EL (cell line): ENCODE measurements at regions not wholly inside any gene's neighbourhood (a gene's known extent, or its start where the extent isn't known, plus 50 kb on each side); places are given as distances from the start of the nearest gene placed in this dataset.

ENCODE experiments used
- DNase-seq: peaks from one replicate; pipeline ENCODE4 v3.0.0-alpha.2; 2016

GRCh38 chr10:125510998-125511397, 172.0 kb downstream of the TEX36 start:
- DNase-seq, result no peak

- no peak for DNase-seq
These were observed 177.3 kb downstream of the TEX36 start for GRCh38 chr10:125505648-125506047.

GRCh38 chr10:125502276-125502675, 180.7 kb downstream of the TEX36 start:
- DNase-seq, result no peak

- no peak for DNase-seq
These were observed 187.6 kb downstream of the TEX36 start for GRCh38 chr10:125495386-125495785.

- no peak for DNase-seq
These were observed 188.2 kb downstream of the TEX36 start for GRCh38 chr10:125494651-125495239.

- DNase-seq, result no peak
These were observed 191.6 kb downstream of the TEX36 start for GRCh38 chr10:125491381-125491780.

- no peak for DNase-seq
These were observed 193.2 kb downstream of the TEX36 start for GRCh38 chr10:125489731-125490130.

- DNase-seq, result no peak
These were observed 197.3 kb downstream of the TEX36 start for GRCh38 chr10:125485665-125486064.

- no peak for DNase-seq
These were observed 198.8 kb downstream of the TEX36 start for GRCh38 chr10:125484035-125484732.

- no peak for DNase-seq
These were observed 200.3 kb downstream of the TEX36 start for GRCh38 chr10:125482637-125483036.

GRCh38 chr10:125482108-125482507, 200.9 kb downstream of the TEX36 start:
- peak; percentile 6 for DNase-seq

- DNase-seq, result no peak
These were observed 203.9 kb downstream of the TEX36 start for GRCh38 chr10:125479059-125479458.

- no peak for DNase-seq
These were observed 207.1 kb downstream of the TEX36 start for GRCh38 chr10:125475815-125476214.

- DNase-seq, result no peak
These were observed 209.7 kb downstream of the TEX36 start for GRCh38 chr10:125473143-125473793.

GRCh38 chr10:125472010-125472607, 210.9 kb downstream of the TEX36 start:
- no peak for DNase-seq

GRCh38 chr10:125468278-125468677, 214.7 kb downstream of the TEX36 start:
- no peak for DNase-seq

- DNase-seq, result no peak
These were observed 216.3 kb downstream of the TEX36 start for GRCh38 chr10:125466685-125467084.

GRCh38 chr10:125462845-125463244, 220.1 kb downstream of the TEX36 start:
- no peak for DNase-seq

GRCh38 chr10:125460326-125460725, 222.6 kb downstream of the TEX36 start:
- DNase-seq, result no peak

- no peak for DNase-seq
These were observed 225.6 kb downstream of the TEX36 start for GRCh38 chr10:125457406-125457805.

- DNase-seq, result no peak
These were observed 227.1 kb downstream of the TEX36 start for GRCh38 chr10:125455855-125456254.

- no peak for DNase-seq
These were observed 227.5 kb downstream of the TEX36 start for GRCh38 chr10:125455431-125455830.

- DNase-seq, result no peak
These were observed 231.6 kb downstream of the TEX36 start for GRCh38 chr10:125451319-125451718.

GRCh38 chr10:125450218-125450617, 232.7 kb downstream of the TEX36 start:
- DNase-seq, result no peak
